ENCODE measurements at regions not wholly inside any gene's neighbourhood (a gene's known extent, or its start where the extent isn't known, plus 50 kb on each side); places are given as distances from the start of the nearest gene placed in this dataset.

GRCh38 chr1:110786802-110787327 is 86.1 kb upstream of the CD53 start:
- ChIA-PET POLR2A (interaction anchor here (0.5 kb wide), 1 partner anchor 270 kb away, joined by 3 read pairs; no protein-coding TSS in a partner anchor), CTCF (interaction anchor here (0.7 to 11.2 kb wide), 20 partner anchors 12 to 699 kb away, joined by 3 to 179 read pairs (median 4); no protein-coding TSS in a partner anchor)
- TF ChIP-seq CTCF (IDR thresholded peaks at IDR 0.05; ENCODE audit: control extremely low read depth, extremely low read depth, low read depth, missing control alignments): no peak
- DNase-seq (ENCODE audit: extremely low spot score): no peak

GRCh38 chr1:110785612-110786011 is 87.3 kb upstream of the CD53 start:
- no peak for TF ChIP-seq CTCF (IDR thresholded peaks at IDR 0.05; ENCODE audit: control extremely low read depth, extremely low read depth, low read depth, missing control alignments)
- DNase-seq (ENCODE audit: extremely low spot score): no peak
- POLR2A ChIA-PET: no interaction called here
- CTCF ChIA-PET: interaction anchor here (1.4 to 11.2 kb wide), 6 partner anchors 9 to 207 kb away, joined by 3 to 179 read pairs (median 46); no protein-coding TSS in a partner anchor

GRCh38 chr1:110785055-110785454 is 87.9 kb upstream of the CD53 start:
- TF ChIP-seq CTCF (IDR thresholded peaks at IDR 0.05; ENCODE audit: control extremely low read depth, extremely low read depth, low read depth, missing control alignments): no peak
- no peak for DNase-seq (ENCODE audit: extremely low spot score)
- CTCF ChIA-PET: interaction anchor here (1.0 to 11.2 kb wide), 13 partner anchors 9 to 263 kb away, joined by 3 to 179 read pairs (median 5); no protein-coding TSS in a partner anchor
- POLR2A ChIA-PET: no interaction called here

- CTCF ChIA-PET: interaction anchor here (0.6 to 11.2 kb wide), 49 partner anchors 11 to 576 kb away, joined by 3 to 179 read pairs (median 5); partner anchors contain the start of gene KCNA2
- TF ChIP-seq CTCF (IDR thresholded peaks at IDR 0.05; ENCODE audit: control extremely low read depth, extremely low read depth, low read depth, missing control alignments): peak; percentile 95
- POLR2A ChIA-PET: no interaction called here
- DNase-seq (ENCODE audit: extremely low spot score): peak; percentile 72
Observed at GRCh38 chr1:110783292-110783918, 89.5 kb upstream of the CD53 start.

GRCh38 chr1:110781525-110781924 is 91.4 kb upstream of the CD53 start:
- DNase-seq (ENCODE audit: extremely low spot score): no peak
- no peak for TF ChIP-seq CTCF (IDR thresholded peaks at IDR 0.05; ENCODE audit: control extremely low read depth, extremely low read depth, low read depth, missing control alignments)
- CTCF ChIA-PET: interaction anchor here (0.6 to 11.2 kb wide), 38 partner anchors 7 to 618 kb away, joined by 3 to 179 read pairs (median 4); no protein-coding TSS in a partner anchor
- POLR2A ChIA-PET: no interaction called here

GRCh38 chr1:110780600-110781484 is 92.1 kb upstream of the CD53 start:
- ChIA-PET CTCF (interaction anchor here (0.6 to 11.2 kb wide), 37 partner anchors 7 to 552 kb away, joined by 3 to 179 read pairs (median 4); partner anchors contain the start of gene KCNA2), POLR2A (no interaction called here)
- TF ChIP-seq CTCF (IDR thresholded peaks at IDR 0.05; ENCODE audit: control extremely low read depth, extremely low read depth, low read depth, missing control alignments): peak; percentile 79
- peak; percentile 79 for DNase-seq (ENCODE audit: extremely low spot score)

Data from GM10248 (cell line).